ENCODE measurements at regions not wholly inside any gene's neighbourhood (a gene's known extent, or its start where the extent isn't known, plus 50 kb on each side); places are given as distances from the start of the nearest gene placed in this dataset.

GRCh38 chr14:35218963-35219362 is 73.2 kb upstream of the PSMA6 start:
- no peak overlapping the region for H3K27ac ChIP-seq (ENCODE audit: low read depth, low read length)
- no peaks in the 10 kb centered on the region for H3K27me3 ChIP-seq (ENCODE audit: low read length)
- TF ChIP-seq CTCF (IDR thresholded peaks at IDR 0.05; ENCODE audit: insufficient read depth, low read length, poor library complexity, severe bottlenecking), result no peak
- TF ChIP-seq EZH2phosphoT487 (conservative IDR thresholded peaks at IDR 0.05; ENCODE audit: low read length), result no peak
- no peak overlapping the region for H3K9ac ChIP-seq (ENCODE audit: low read length)
- H3K79me2 ChIP-seq (ENCODE audit: insufficient read depth, low read length), result no peaks in the 10 kb centered on the region
- no peak overlapping the region for H3K4me2 ChIP-seq (ENCODE audit: low read depth, low read length, poor library complexity, severe bottlenecking)
- H4K20me1 ChIP-seq (ENCODE audit: low read depth, low read length), result no peaks in the 10 kb centered on the region
- no peaks in the 10 kb centered on the region for H3K9me3 ChIP-seq (ENCODE audit: insufficient read depth, low read length)
- H2AFZ ChIP-seq (ENCODE audit: low read depth, low read length, severe bottlenecking), result no peak overlapping the region
- H3K36me3 ChIP-seq (ENCODE audit: low read length), result no peaks in the 10 kb centered on the region
- no peaks in the 10 kb centered on the region for H3K9me2 ChIP-seq (replicated peaks; ENCODE audit: insufficient read depth, low read length)
- H3K4me3 ChIP-seq (ENCODE audit: insufficient read depth, low read length, poor library complexity, severe bottlenecking), result no peak overlapping the region
- H3F3A ChIP-seq (ENCODE audit: insufficient read depth), result no peaks in the 10 kb centered on the region

GRCh38 chr14:35220027-35220676 is 72.0 kb upstream of the PSMA6 start:
- no peaks in the 10 kb centered on the region for H3F3A ChIP-seq (ENCODE audit: insufficient read depth)
- no peak overlapping the region for H3K9ac ChIP-seq (ENCODE audit: low read length)
- H3K79me2 ChIP-seq (ENCODE audit: insufficient read depth, low read length), result no peaks in the 10 kb centered on the region
- no peaks in the 10 kb centered on the region for H3K27me3 ChIP-seq (ENCODE audit: low read length)
- no peaks in the 10 kb centered on the region for H3K9me3 ChIP-seq (ENCODE audit: insufficient read depth, low read length)
- no peak overlapping the region for H3K4me3 ChIP-seq (ENCODE audit: insufficient read depth, low read length, poor library complexity, severe bottlenecking)
- H4K20me1 ChIP-seq (ENCODE audit: low read depth, low read length), result no peaks in the 10 kb centered on the region
- H3K4me2 ChIP-seq (ENCODE audit: low read depth, low read length, poor library complexity, severe bottlenecking), result no peak overlapping the region
- no peak for TF ChIP-seq CTCF (IDR thresholded peaks at IDR 0.05; ENCODE audit: insufficient read depth, low read length, poor library complexity, severe bottlenecking)
- no peak for TF ChIP-seq EZH2phosphoT487 (conservative IDR thresholded peaks at IDR 0.05; ENCODE audit: low read length)
- no peaks in the 10 kb centered on the region for H3K36me3 ChIP-seq (ENCODE audit: low read length)
- no peaks in the 10 kb centered on the region for H3K9me2 ChIP-seq (replicated peaks; ENCODE audit: insufficient read depth, low read length)
- no peak overlapping the region for H3K27ac ChIP-seq (ENCODE audit: low read depth, low read length)
- H2AFZ ChIP-seq (ENCODE audit: low read depth, low read length, severe bottlenecking), result no peak overlapping the region

- no peak overlapping the region for H3K4me3 ChIP-seq (ENCODE audit: insufficient read depth, low read length, poor library complexity, severe bottlenecking)
- no peak overlapping the region for H3K4me2 ChIP-seq (ENCODE audit: low read depth, low read length, poor library complexity, severe bottlenecking)
- H2AFZ ChIP-seq (ENCODE audit: low read depth, low read length, severe bottlenecking), result no peak overlapping the region
- no peak overlapping the region for H3K27ac ChIP-seq (ENCODE audit: low read depth, low read length)
- no peaks in the 10 kb centered on the region for H3F3A ChIP-seq (ENCODE audit: insufficient read depth)
- no peak for TF ChIP-seq CTCF (IDR thresholded peaks at IDR 0.05; ENCODE audit: insufficient read depth, low read length, poor library complexity, severe bottlenecking)
- no peaks in the 10 kb centered on the region for H3K27me3 ChIP-seq (ENCODE audit: low read length)
- H3K9ac ChIP-seq (ENCODE audit: low read length), result no peak overlapping the region
- H3K9me3 ChIP-seq (ENCODE audit: insufficient read depth, low read length), result no peaks in the 10 kb centered on the region
- no peaks in the 10 kb centered on the region for H4K20me1 ChIP-seq (ENCODE audit: low read depth, low read length)
- no peaks in the 10 kb centered on the region for H3K9me2 ChIP-seq (replicated peaks; ENCODE audit: insufficient read depth, low read length)
- H3K36me3 ChIP-seq (ENCODE audit: low read length), result no peaks in the 10 kb centered on the region
- no peaks in the 10 kb centered on the region for H3K79me2 ChIP-seq (ENCODE audit: insufficient read depth, low read length)
Observed at GRCh38 chr14:35220920-35221319, 71.3 kb upstream of the PSMA6 start.
